OCI-LY1 (cell line): ENCODE measurements at regions not wholly inside any gene's neighbourhood (a gene's known extent, or its start where the extent isn't known, plus 50 kb on each side); places are given as distances from the start of the nearest gene placed in this dataset.

Experiments
- H2AFZ ChIP-seq: fragments of 200-600 bp; sonication (generic), shearing (Covaris generic); 2 replicates; pipeline ENCODE4 v1.6.0; 2014; ENCODE audit warnings: antibody characterized with exemption, mild to moderate bottlenecking, low read length
- H3F3A ChIP-seq: fragments of 200-600 bp; sonication (generic), shearing (Covaris generic); 2 replicates; pipeline ENCODE4 v1.6.0; 2014; ENCODE audit warnings: mild to moderate bottlenecking, antibody characterized with exemption, low read length, moderate library complexity; ENCODE audit not compliant: insufficient read depth
- H3K27ac ChIP-seq: fragments of 200-600 bp; sonication (generic); 2 replicates; pipeline ENCODE4 v1.5.1; 2014; ENCODE audit warnings: low read length, mixed run types, mild to moderate bottlenecking, low read depth; ENCODE audit not compliant: poor library complexity, severe bottlenecking
- H3K27me3 ChIP-seq: fragments of 200-600 bp; sonication (generic); 2 replicates; pipeline ENCODE4 v1.6.0; 2014; ENCODE audit warnings: antibody characterized with exemption, mild to moderate bottlenecking, low read length, moderate library complexity; ENCODE audit not compliant: insufficient read depth
- H3K36me3 ChIP-seq: fragments of 200-600 bp; sonication (generic); 2 replicates; pipeline ENCODE4 v1.6.1; 2014; ENCODE audit warnings: mild to moderate bottlenecking, antibody characterized with exemption, low read length, moderate library complexity, mixed read lengths; ENCODE audit not compliant: insufficient read depth
- H3K4me1 ChIP-seq: fragments of 200-600 bp; sonication (generic); 2 replicates; pipeline ENCODE4 v1.5.1; 2014; ENCODE audit warnings: mild to moderate bottlenecking, low read length, moderate library complexity; ENCODE audit not compliant: insufficient read depth, severe bottlenecking
- H3K4me2 ChIP-seq: fragments of 200-600 bp; sonication (generic), shearing (Covaris generic); 2 replicates; pipeline ENCODE4 v1.6.1; 2014; ENCODE audit warnings: low read length
- H3K4me3 ChIP-seq: fragments of 200-600 bp; sonication (generic); 2 replicates; pipeline ENCODE4 v1.5.1; 2014; ENCODE audit warnings: low read length, low read depth, mild to moderate bottlenecking, mixed read lengths; ENCODE audit not compliant: poor library complexity, severe bottlenecking
- H3K79me2 ChIP-seq: fragments of 200-600 bp; shearing (Covaris generic); 2 replicates; pipeline ENCODE4 v1.6.1; 2016; ENCODE audit warnings: mixed run types, low read length, mixed read lengths; ENCODE audit not compliant: insufficient read depth
- H3K9ac ChIP-seq: fragments of 200-600 bp; sonication (generic), shearing (Covaris generic); 2 replicates; pipeline ENCODE4 v1.6.1; 2014; ENCODE audit warnings: mild to moderate bottlenecking, low read length, mixed read lengths
- H3K9me2 ChIP-seq: fragments of 200-600 bp; sonication (generic), shearing (Covaris generic); 2 replicates; pipeline ENCODE4 v1.6.1; 2014; ENCODE audit warnings: low read depth, mild to moderate bottlenecking, low read length, mixed read lengths
- H3K9me3 ChIP-seq: fragments of 200-600 bp; shearing (Covaris generic); 2 replicates; pipeline ENCODE4 v1.6.1; 2014; ENCODE audit warnings: low read length, mixed read lengths
- H4K20me1 ChIP-seq: fragments of 200-600 bp; sonication (generic), shearing (Covaris generic); 2 replicates; pipeline ENCODE4 v1.6.0; 2016; ENCODE audit warnings: mild to moderate bottlenecking, low read length; ENCODE audit not compliant: insufficient read depth
- EZH2 ChIP-seq: fragments of 200-600 bp; sonication (generic), shearing (Covaris generic); IDR thresholded peaks from 2 replicates; pipeline ENCODE4 v1.8.0; 2017; ENCODE audit warnings: borderline replicate concordance, mixed run types, mild to moderate bottlenecking, antibody characterized with exemption, low read length, moderate library complexity, mixed read lengths
- TF ChIP-seq, protein P1 (sequence below): fragments of 200-600 bp; sonication (generic), shearing (Covaris generic); IDR thresholded peaks from 2 replicates; pipeline ENCODE4 v1.5.1; 2017; ENCODE audit warnings: mild to moderate bottlenecking, antibody characterized with exemption, low read length, moderate library complexity, mixed read lengths

GRCh38 chr20:22471156-22471836 is 113.1 kb downstream of the FOXA2 start:
- Histone ChIP-seq H3K27me3 (no peaks in the 10 kb centered on the region), H3K36me3 (no peaks in the 10 kb centered on the region), H3K9me3 (no peaks in the 10 kb centered on the region), H3K27ac (no peak overlapping the region), H4K20me1 (no peaks in the 10 kb centered on the region), H2AFZ (no peak overlapping the region), H3K9me2 (no peaks in the 10 kb centered on the region), H3K79me2 (no peaks in the 10 kb centered on the region), H3K4me2 (no peak overlapping the region), H3K4me3 (no peak overlapping the region), H3F3A (no peaks in the 10 kb centered on the region), H3K9ac (no peak overlapping the region), H3K4me1 (no peaks in the 10 kb centered on the region)
- no peak for TF ChIP-seq EZH2
- TF ChIP-seq, protein P1, sequence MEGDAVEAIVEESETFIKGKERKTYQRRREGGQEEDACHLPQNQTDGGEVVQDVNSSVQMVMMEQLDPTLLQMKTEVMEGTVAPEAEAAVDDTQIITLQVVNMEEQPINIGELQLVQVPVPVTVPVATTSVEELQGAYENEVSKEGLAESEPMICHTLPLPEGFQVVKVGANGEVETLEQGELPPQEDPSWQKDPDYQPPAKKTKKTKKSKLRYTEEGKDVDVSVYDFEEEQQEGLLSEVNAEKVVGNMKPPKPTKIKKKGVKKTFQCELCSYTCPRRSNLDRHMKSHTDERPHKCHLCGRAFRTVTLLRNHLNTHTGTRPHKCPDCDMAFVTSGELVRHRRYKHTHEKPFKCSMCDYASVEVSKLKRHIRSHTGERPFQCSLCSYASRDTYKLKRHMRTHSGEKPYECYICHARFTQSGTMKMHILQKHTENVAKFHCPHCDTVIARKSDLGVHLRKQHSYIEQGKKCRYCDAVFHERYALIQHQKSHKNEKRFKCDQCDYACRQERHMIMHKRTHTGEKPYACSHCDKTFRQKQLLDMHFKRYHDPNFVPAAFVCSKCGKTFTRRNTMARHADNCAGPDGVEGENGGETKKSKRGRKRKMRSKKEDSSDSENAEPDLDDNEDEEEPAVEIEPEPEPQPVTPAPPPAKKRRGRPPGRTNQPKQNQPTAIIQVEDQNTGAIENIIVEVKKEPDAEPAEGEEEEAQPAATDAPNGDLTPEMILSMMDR = no peak

- Histone ChIP-seq H3K27me3 (no peaks in the 10 kb centered on the region), H3K9ac (no peak overlapping the region), H3K4me3 (no peak overlapping the region), H3K79me2 (no peaks in the 10 kb centered on the region), H3K27ac (no peak overlapping the region), H3K4me2 (no peak overlapping the region), H2AFZ (no peak overlapping the region), H3K4me1 (no peaks in the 10 kb centered on the region), H3K36me3 (no peaks in the 10 kb centered on the region), H3F3A (no peaks in the 10 kb centered on the region), H3K9me3 (no peaks in the 10 kb centered on the region), H4K20me1 (no peaks in the 10 kb centered on the region), H3K9me2 (no peaks in the 10 kb centered on the region)
- TF ChIP-seq, protein P1 = no peak
- no peak for TF ChIP-seq EZH2
Observed at GRCh38 chr20:22470620-22471026, 113.7 kb downstream of the FOXA2 start.

GRCh38 chr20:22466447-22467171 is 117.8 kb downstream of the FOXA2 start:
- no peak overlapping the region for H3K4me3 ChIP-seq
- no peaks in the 10 kb centered on the region for H3F3A ChIP-seq
- H4K20me1 ChIP-seq = no peaks in the 10 kb centered on the region
- no peaks in the 10 kb centered on the region for H3K27me3 ChIP-seq
- TF ChIP-seq, protein P1 = no peak
- no peak overlapping the region for H2AFZ ChIP-seq
- H3K9ac ChIP-seq = no peak overlapping the region
- no peak overlapping the region for H3K27ac ChIP-seq
- no peak overlapping the region for H3K4me2 ChIP-seq
- no peaks in the 10 kb centered on the region for H3K4me1 ChIP-seq
- no peaks in the 10 kb centered on the region for H3K36me3 ChIP-seq
- no peaks in the 10 kb centered on the region for H3K79me2 ChIP-seq
- H3K9me2 ChIP-seq = no peaks in the 10 kb centered on the region
- no peaks in the 10 kb centered on the region for H3K9me3 ChIP-seq
